ENCODE measurements at regions not wholly inside any gene's neighbourhood (a gene's known extent, or its start where the extent isn't known, plus 50 kb on each side); places are given as distances from the start of the nearest gene placed in this dataset.

DNA sequence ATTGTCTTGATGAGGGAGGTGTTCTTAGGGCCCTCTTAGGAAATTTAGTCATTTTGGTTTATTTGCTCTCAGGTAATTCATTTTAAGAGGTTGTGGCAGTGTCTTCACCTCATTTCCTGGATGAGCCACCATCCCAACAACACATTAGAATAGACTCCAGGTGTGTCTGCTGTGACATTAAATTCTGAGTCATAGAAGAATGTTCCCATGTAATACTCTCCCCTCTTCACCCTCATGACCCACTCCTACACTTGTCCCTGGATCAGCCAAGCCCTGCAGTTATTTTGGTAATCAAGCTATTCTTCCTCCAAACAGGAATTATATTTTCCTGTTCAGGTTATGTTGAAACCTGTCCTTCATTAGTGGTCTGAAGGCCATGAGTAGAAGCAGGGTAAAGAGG lies 944.1 kb downstream of the SORCS3 start:
- no peaks in the 10 kb centered on the region for H3K9me3 ChIP-seq (ENCODE audit: insufficient read depth, low read length)
- TF ChIP-seq CTCF (IDR thresholded peaks at IDR 0.05; ENCODE audit: insufficient read depth, low read length, poor library complexity, severe bottlenecking) (no peak), EZH2phosphoT487 (conservative IDR thresholded peaks at IDR 0.05; ENCODE audit: low read length) (no peak)
- no peak overlapping the region for H3K9ac ChIP-seq (ENCODE audit: low read length)
- no peaks in the 10 kb centered on the region for H3K9me2 ChIP-seq (replicated peaks; ENCODE audit: insufficient read depth, low read length)
- no peak overlapping the region for H3K27ac ChIP-seq (ENCODE audit: low read depth, low read length)
- no peak overlapping the region for H3K4me3 ChIP-seq (ENCODE audit: insufficient read depth, low read length, poor library complexity, severe bottlenecking)
- no peaks in the 10 kb centered on the region for H4K20me1 ChIP-seq (ENCODE audit: low read depth, low read length)
- H3K27me3 ChIP-seq (ENCODE audit: low read length) = no peaks in the 10 kb centered on the region
- H3K79me2 ChIP-seq (ENCODE audit: insufficient read depth, low read length) = no peaks in the 10 kb centered on the region
- H3K36me3 ChIP-seq (ENCODE audit: low read length) = no peaks in the 10 kb centered on the region
- no peak overlapping the region for H3K4me2 ChIP-seq (ENCODE audit: low read depth, low read length, poor library complexity, severe bottlenecking)
- H2AFZ ChIP-seq (ENCODE audit: low read depth, low read length, severe bottlenecking) = no peak overlapping the region
- no peaks in the 10 kb centered on the region for H3F3A ChIP-seq (ENCODE audit: insufficient read depth)

DNA sequence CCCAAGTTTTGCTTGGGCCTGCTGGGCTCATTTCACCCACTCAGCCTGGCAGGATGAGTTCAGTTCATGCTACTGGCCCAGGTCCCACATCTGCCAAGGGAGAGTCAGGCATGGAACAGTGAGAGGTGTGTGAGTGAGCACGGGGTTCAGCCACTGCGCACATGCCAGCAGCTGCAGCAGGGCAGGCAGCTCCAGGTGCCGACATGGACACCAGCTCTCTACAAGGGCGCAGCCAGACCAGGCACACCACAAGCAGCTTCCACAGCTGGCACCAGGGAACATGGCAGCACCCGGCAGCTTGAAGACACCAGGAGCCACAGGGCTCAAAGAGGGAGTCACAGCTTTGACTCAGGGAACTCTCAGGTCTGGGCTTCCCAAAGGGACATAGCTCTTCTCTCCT lies 938.0 kb downstream of the SORCS3 start:
- TF ChIP-seq CTCF (IDR thresholded peaks at IDR 0.05; ENCODE audit: insufficient read depth, low read length, poor library complexity, severe bottlenecking) = no peak
- no peak for TF ChIP-seq EZH2phosphoT487 (conservative IDR thresholded peaks at IDR 0.05; ENCODE audit: low read length)
- Histone ChIP-seq H3F3A (ENCODE audit: insufficient read depth) (no peaks in the 10 kb centered on the region), H4K20me1 (ENCODE audit: low read depth, low read length) (no peaks in the 10 kb centered on the region), H3K9me3 (ENCODE audit: insufficient read depth, low read length) (peaks cover 5% of the 10 kb centered on the region; the same call in 1 of the 2 replicates), H3K36me3 (ENCODE audit: low read length) (no peaks in the 10 kb centered on the region), H3K27ac (ENCODE audit: low read depth, low read length) (no peak overlapping the region), H3K27me3 (ENCODE audit: low read length) (no peaks in the 10 kb centered on the region), H2AFZ (ENCODE audit: low read depth, low read length, severe bottlenecking) (no peak overlapping the region), H3K9ac (ENCODE audit: low read length) (no peak overlapping the region), H3K9me2 (replicated peaks; ENCODE audit: insufficient read depth, low read length) (no peaks in the 10 kb centered on the region), H3K79me2 (ENCODE audit: insufficient read depth, low read length) (no peaks in the 10 kb centered on the region), H3K4me2 (ENCODE audit: low read depth, low read length, poor library complexity, severe bottlenecking) (no peak overlapping the region), H3K4me3 (ENCODE audit: insufficient read depth, low read length, poor library complexity, severe bottlenecking) (no peak overlapping the region)

DNA sequence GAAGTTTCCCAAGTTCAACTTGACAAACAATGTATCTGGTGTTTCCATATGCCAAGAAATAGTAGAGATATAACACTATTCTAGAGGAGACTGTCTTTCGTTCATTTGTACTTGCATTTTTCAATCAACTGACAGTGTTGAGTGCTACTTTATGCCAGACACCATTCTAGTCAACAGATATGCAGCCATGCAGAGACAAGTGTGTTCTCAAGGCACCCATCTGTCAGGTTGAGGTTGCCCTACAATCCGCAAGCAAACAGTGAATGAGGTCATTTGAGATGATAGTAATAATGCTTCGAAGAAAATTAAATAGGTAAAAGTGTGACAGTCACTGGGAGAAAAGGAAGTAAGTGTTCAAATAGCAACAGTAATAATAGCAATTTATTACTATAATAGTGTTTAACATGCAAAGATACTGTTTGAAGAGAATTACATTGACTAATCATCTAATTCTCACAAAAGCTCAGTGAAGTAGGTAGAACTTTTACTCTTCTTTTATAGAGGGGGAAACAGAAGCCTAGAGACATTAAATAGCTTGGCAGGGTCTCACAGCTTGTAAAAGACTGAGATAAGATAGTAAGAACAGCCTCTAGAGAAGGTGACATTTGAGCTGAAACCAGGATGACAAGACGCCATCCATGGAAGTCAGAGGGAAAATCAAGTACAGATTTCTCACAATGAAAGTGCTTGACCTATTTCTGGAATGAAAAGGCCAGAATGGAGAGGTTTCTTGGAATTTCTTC lies 936.9 kb downstream of the SORCS3 start:
- H2AFZ ChIP-seq (ENCODE audit: low read depth, low read length, severe bottlenecking) = no peak overlapping the region
- no peaks in the 10 kb centered on the region for H3K27me3 ChIP-seq (ENCODE audit: low read length)
- no peak overlapping the region for H3K27ac ChIP-seq (ENCODE audit: low read depth, low read length)
- no peaks in the 10 kb centered on the region for H3K36me3 ChIP-seq (ENCODE audit: low read length)
- no peaks in the 10 kb centered on the region for H4K20me1 ChIP-seq (ENCODE audit: low read depth, low read length)
- peaks cover 5% of the 10 kb centered on the region; the same call in 1 of the 2 replicates for H3K9me3 ChIP-seq (ENCODE audit: insufficient read depth, low read length)
- H3F3A ChIP-seq (ENCODE audit: insufficient read depth) = no peaks in the 10 kb centered on the region
- H3K9ac ChIP-seq (ENCODE audit: low read length) = no peak overlapping the region
- no peaks in the 10 kb centered on the region for H3K9me2 ChIP-seq (replicated peaks; ENCODE audit: insufficient read depth, low read length)
- H3K4me2 ChIP-seq (ENCODE audit: low read depth, low read length, poor library complexity, severe bottlenecking) = no peak overlapping the region
- H3K4me3 ChIP-seq (ENCODE audit: insufficient read depth, low read length, poor library complexity, severe bottlenecking) = no peak overlapping the region
- no peak for TF ChIP-seq CTCF (IDR thresholded peaks at IDR 0.05; ENCODE audit: insufficient read depth, low read length, poor library complexity, severe bottlenecking)
- TF ChIP-seq EZH2phosphoT487 (conservative IDR thresholded peaks at IDR 0.05; ENCODE audit: low read length) = no peak
- no peaks in the 10 kb centered on the region for H3K79me2 ChIP-seq (ENCODE audit: insufficient read depth, low read length)
